ENCODE measurements at regions not wholly inside any gene's neighbourhood (a gene's known extent, or its start where the extent isn't known, plus 50 kb on each side); places are given as distances from the start of the nearest gene placed in this dataset.
"Not testable (repeated sequence)": the region's sequence is repeated elsewhere in the genome, so short reads cannot be mapped to it uniquely, and the experiment has no call there.

- TF ChIP-seq CTCF (IDR thresholded peaks at IDR 0.05) = no peak
- no peaks in the 10 kb centered on the region for H3K36me3 Mint-ChIP-seq (ENCODE audit: low read depth)
- H3K4me3 Mint-ChIP-seq (ENCODE audit: unreplicated experiment) = no peak overlapping the region
These were observed 67.2 kb upstream of the PPP3CA start for GRCh38 chr4:101414496-101414895.

GRCh38 chr4:101411926-101412325 is 64.6 kb upstream of the PPP3CA start:
- Mint-ChIP-seq H3K9me3 (ENCODE audit: low read depth) (peaks cover 7% of the 10 kb centered on the region), H3K4me1 (ENCODE audit: low read depth) (peaks cover 7% of the 10 kb centered on the region), H3K27me3 (ENCODE audit: low read depth) (no peaks in the 10 kb centered on the region), H3K36me3 (ENCODE audit: low read depth) (no peaks in the 10 kb centered on the region), H3K27ac (ENCODE audit: unreplicated experiment) (no peak overlapping the region), H3K4me3 (ENCODE audit: unreplicated experiment) (no peak overlapping the region)
- no peak for TF ChIP-seq CTCF (IDR thresholded peaks at IDR 0.05)
- no peak for DNase-seq (ENCODE audit: low spot score)

More at GRCh38 chr4:101414496-101414895, 67.2 kb upstream of the PPP3CA start:
- no peaks in the 10 kb centered on the region for H3K27me3 Mint-ChIP-seq (ENCODE audit: low read depth)
- DNase-seq (ENCODE audit: low spot score) = no peak
- no peak overlapping the region for H3K27ac Mint-ChIP-seq (ENCODE audit: unreplicated experiment)
- H3K9me3 Mint-ChIP-seq (ENCODE audit: low read depth) = peaks cover 4% of the 10 kb centered on the region
- H3K4me1 Mint-ChIP-seq (ENCODE audit: low read depth) = peaks cover 11% of the 10 kb centered on the region

- H3K27ac Mint-ChIP-seq (ENCODE audit: unreplicated experiment); DNase-seq (ENCODE audit: low spot score); H3K4me1 Mint-ChIP-seq (ENCODE audit: low read depth); H3K4me3 Mint-ChIP-seq (ENCODE audit: unreplicated experiment); H3K9me3 Mint-ChIP-seq (ENCODE audit: low read depth); H3K36me3 Mint-ChIP-seq (ENCODE audit: low read depth); H3K27me3 Mint-ChIP-seq (ENCODE audit: low read depth): not testable (repeated sequence)
These were observed 64.1 kb upstream of the PPP3CA start for GRCh38 chr4:101411281-101411910.

GRCh38 chr4:101400096-101400495 is 52.8 kb upstream of the PPP3CA start:
- Mint-ChIP-seq H3K4me3 (ENCODE audit: unreplicated experiment) (no peak overlapping the region), H3K27me3 (ENCODE audit: low read depth) (no peaks in the 10 kb centered on the region), H3K36me3 (ENCODE audit: low read depth) (no peaks in the 10 kb centered on the region), H3K9me3 (ENCODE audit: low read depth) (no peaks in the 10 kb centered on the region), H3K4me1 (ENCODE audit: low read depth) (peaks cover 6% of the 10 kb centered on the region), H3K27ac (ENCODE audit: unreplicated experiment) (peak overlapping the region; percentile 61)
- no peak for TF ChIP-seq CTCF (IDR thresholded peaks at IDR 0.05)
- DNase-seq (ENCODE audit: low spot score) = no peak

- TF ChIP-seq CTCF (IDR thresholded peaks at IDR 0.05) = no peak
- peaks cover 6% of the 10 kb centered on the region for H3K4me1 Mint-ChIP-seq (ENCODE audit: low read depth)
- no peak for DNase-seq (ENCODE audit: low spot score)
- no peaks in the 10 kb centered on the region for H3K9me3 Mint-ChIP-seq (ENCODE audit: low read depth)
- H3K27ac Mint-ChIP-seq (ENCODE audit: unreplicated experiment) = no peak overlapping the region
- no peak overlapping the region for H3K4me3 Mint-ChIP-seq (ENCODE audit: unreplicated experiment)
- H3K36me3 Mint-ChIP-seq (ENCODE audit: low read depth) = no peaks in the 10 kb centered on the region
- no peaks in the 10 kb centered on the region for H3K27me3 Mint-ChIP-seq (ENCODE audit: low read depth)
These were observed 51.5 kb upstream of the PPP3CA start for GRCh38 chr4:101398807-101399206.
